NCI-H187 treated with DMSO at 0.1 percent for 48 hours (cell line): ENCODE measurements at regions not wholly inside any gene's neighbourhood (a gene's known extent, or its start where the extent isn't known, plus 50 kb on each side); places are given as distances from the start of the nearest gene placed in this dataset.

Source experiments
- DNase-seq: peaks from one replicate; lab custom pipeline; 2025; lab: John Stamatoyannopoulos, UW

DNA sequence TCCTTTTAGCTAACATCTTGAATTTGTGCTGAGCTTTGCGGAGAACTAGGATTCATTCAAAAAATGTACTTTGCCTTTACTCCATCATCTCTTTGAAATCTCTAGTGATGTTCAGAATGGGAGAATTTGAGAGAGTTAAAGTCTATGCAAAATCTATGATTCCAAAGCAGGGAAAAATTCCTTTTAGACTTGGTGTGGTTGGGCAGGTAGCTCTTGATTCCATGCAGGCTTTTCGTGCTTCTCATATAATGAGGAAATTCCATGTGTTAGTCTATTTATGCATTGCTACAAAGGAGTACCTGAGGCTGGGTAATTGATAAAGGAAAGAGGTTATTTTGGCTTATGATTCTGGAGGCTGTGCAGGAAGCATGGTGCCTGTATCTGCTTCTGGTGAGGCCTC is 258.9 kb upstream of the EPHA4 start:
- DNase-seq: no peak

DNA sequence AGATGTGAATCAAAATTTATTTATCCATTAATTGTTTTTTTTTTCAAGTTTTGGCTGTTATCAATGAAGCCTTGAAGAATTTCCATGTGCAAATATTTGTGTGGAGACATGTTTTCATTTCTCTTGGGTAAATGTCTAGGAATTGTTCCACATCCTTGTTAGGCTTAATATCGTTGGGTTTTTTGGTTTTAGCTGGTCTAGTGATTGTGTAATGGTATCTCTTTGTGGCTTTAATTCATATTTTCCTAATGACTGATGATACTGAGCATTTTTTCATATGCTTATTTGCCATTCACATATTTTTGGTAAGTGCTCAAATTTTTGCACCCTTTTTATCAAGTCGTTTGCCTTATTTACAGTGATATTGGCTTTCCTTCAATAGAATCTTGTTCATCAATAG is 250.3 kb upstream of the EPHA4 start:
- DNase-seq: no peak

DNA sequence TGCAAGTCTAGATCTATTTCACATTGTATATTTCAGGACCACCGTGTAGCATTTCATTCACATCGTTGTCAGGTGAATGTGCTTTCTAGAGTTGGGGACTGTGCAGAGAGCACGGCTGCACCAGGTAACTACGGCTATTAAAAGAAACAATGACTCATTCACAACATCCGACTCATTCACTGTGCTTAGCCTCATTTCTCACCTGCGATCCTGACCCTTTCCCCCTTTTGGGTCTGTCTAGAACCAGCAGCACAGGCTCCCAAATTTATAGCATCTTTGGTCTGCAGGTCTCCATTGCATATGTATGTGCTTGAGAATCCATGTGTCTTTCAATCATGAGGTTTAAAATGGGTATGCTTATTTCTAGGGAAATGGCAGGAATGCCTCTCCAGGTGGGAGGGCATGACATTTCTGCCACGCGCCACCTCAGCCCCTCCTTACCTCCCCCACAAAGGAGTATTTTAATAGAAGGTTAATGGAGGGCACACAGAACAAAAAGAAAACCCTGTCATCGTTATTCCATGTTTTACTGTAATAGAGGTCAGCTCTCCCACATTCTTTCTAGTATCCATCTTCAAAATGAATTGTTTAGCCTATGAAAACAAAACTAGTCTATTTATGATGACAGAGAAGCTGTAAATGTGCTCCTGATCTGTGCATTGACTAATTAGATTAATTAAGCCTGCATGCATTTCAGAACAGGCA is 246.7 kb upstream of the EPHA4 start:
- no peak for DNase-seq

DNA sequence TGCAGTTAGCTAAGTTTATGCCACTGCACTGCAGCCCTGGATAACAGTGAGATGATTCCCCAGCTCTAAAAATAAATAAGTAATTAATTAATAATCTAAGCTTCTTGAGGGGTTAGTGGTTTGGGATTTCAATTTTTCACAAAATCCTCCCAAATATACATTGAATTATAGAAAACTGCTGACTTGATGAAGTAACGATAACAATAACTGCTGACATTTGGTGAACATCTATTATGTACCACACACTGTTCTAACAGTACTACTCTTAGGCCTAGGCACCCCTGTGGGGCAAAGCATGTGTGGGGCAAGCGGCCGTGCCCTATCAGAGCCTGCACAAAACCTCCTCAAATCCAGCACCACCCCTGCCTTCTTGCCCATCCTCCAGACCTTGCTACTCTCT is 245.8 kb upstream of the EPHA4 start:
- no peak for DNase-seq

DNA sequence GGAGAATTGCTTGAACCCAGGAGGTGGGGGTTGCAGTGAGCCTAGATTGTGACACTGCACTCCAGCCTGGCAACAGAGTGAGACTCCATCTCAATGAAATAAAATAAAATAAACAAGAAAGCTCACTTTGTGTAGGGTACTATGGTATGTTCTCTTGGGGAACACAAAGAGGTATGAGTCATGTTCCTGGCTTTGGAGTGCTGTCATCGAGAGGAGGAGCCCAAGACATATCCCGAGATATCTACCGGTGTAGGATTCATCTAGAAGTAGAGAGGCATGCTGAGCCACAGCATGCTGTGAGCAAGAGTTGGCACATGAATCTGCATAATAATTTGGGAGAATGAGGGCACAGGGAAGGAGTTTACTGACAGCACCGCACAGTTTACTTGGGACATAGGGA is 244.9 kb upstream of the EPHA4 start:
- DNase-seq: no peak

DNA sequence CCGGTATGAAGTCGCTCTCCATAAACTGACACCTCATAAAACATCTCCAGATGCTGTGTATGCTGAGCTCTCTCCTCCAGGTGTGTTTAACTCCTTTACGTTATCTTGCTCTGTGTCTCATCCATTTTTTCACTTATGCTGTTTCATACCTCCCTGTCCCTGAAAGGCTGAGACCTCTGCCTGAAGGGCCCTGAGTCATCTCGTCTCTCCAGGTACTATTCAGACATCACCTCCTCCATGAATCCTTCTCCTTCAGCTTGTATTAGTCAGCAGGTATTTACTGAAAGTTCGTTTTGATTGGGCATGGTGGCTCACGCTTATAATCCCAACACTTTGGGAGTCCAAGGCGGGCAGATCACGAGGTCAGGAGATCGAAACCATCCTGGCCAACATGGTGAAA is 244.5 kb upstream of the EPHA4 start:
- no peak for DNase-seq

DNA sequence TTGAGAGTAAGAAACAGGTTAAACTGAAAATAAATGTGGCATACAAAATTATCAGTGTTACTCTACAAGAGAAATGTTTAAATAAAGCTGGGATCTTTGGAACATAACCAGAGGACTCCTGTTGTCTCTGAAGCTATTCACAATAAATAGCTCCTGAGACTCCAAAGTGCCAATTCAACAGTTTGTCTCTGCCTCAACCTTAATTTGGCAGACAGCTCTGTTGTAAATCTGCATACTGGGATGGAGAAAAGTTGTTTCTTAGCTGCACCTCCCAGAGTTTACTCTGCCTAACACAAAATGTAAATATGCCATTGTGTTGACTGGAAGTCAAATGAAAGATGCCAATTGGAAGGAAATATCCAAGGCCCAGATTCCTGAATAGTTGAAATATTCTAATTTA is 238.5 kb upstream of the EPHA4 start:
- no peak for DNase-seq

DNA sequence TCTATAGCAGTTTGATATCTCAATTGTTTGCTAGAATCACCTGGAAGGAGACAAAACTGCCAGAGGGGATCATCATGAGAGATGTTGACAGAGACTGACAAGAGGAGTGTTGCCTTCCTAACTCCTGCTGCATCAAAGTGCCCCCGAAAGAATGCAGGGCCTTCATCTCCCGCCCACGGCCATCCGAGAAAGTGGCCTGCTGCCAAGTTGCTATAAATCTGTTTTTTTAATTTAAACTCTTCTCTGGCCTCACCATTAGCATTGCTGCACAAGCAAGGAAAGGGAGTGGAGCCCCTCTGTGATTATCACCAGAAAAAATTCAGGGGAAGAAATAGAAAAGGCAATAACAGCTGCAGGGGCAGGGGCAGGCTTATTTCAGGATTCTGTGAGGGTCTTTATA is 238.1 kb upstream of the EPHA4 start:
- DNase-seq: no peak

DNA sequence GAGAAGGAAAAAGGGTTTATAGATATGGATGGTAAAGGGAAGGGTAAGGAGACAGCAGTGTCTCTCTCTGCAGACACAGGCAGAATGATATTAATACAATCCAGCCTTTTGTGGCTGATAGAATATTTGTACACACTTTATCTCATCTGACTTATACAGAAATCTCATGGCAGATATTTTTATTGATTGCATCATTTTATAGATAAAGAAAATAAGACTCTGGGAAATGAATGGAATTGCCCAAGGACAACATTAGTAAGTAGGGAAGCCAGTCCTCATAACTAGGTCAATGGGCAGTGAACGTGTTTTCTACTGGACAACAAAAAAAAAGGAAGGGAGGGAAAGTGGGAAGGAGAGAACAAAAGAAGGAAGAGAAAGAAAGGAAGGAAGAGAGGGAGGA is 236.4 kb upstream of the EPHA4 start:
- no peak for DNase-seq

DNA sequence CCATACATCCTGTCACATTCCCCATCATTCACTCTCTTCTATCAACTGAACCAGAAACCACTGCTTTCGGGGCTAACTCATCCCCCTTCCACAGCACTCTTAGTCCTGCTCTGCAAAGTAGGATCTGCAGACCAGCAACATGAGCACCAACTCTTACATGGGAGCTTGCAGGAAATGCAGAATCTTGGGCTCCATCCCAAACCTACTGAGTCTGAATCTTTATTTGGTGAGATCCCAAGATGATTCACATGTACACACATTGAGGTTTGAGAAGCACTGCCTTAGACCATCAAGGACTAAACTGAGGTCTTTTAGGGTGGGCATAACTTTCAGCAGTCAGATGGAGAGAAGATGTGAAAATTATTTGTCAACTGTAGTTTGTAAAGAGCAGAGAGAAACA is 235.6 kb upstream of the EPHA4 start:
- no peak for DNase-seq

DNA sequence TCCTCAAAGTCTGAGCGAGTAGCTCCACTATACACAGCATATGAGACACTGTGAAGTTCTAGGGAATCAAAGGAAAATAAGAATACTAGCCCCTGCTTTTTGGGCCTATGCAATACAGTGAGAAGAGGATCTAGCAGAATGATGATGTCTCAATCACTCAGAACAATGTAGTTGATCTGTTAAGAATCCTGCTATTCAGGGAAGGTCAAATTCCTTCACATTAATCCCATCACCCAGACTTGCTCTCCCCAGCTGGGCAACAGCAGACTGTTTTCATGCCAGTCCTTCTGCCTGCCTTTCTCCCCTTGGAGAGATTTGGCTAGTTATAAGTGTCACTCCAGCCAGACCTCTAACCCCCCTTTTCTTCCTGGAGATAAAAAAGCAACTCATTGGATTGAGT is 230.0 kb upstream of the EPHA4 start:
- no peak for DNase-seq

DNA sequence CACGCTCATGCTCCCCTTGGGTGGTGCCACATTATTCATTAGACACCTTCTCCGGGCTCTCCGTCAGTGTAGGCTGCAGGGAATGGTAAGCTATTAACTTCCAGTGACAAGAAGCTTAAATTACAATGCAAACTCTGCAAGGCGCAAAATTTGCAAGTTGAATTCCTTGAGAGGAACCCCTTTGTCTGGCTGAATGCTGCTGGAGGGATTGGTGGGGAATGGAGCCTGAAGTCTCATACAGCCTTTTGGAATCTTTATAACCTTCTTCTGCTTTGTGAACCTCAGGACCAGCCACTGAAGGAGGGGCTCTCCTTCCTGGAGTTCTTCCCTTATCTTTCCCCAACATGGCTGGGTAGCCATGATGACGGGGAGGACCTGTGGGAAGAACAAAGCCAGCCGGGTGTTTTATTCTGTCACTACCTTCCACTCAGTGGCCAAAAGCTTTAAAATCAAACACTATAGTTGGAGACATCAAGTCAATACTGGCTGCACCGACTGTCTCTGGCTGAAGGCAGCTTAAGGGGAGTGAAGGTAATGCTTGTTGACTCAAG is 220.9 kb upstream of the EPHA4 start:
- no peak for DNase-seq

DNA sequence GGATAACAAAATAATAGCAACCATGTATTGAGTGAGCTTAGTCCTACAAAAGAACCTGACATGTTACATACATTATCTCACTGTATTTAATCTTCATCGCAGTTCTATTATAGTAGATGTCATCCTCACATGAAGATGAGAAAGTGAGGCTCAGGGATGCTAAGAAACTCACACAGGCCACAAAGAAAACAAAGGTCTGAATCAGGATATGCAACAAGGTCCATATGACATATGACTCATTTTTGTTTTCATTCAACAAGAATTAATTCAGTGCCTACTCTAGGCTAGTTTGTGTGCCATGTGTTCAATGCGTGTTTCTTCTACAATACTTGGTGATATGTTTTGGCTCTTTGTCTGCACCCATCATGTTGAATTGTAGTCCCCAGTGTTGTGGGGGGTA is 219.7 kb upstream of the EPHA4 start:
- DNase-seq: no peak

DNA sequence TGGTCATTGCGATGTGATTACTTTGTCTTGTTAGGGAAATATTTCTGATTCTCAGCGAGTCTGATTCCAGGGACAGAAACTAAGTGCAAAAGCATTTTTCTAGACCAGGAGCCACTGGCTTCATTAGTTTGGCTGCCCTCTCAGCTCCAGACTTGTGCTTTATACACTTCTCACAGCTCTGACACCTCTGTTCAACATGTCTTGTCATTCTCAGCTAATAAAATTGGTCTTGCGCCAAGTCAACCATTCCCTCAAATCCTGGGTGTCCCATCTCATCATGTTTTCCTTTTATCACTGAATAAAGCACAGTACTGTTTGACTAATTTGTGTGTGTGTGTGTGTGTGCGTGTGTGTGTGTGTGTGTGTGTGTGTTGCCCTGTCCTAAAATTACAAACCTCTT is 215.5 kb upstream of the EPHA4 start:
- no peak for DNase-seq

DNA sequence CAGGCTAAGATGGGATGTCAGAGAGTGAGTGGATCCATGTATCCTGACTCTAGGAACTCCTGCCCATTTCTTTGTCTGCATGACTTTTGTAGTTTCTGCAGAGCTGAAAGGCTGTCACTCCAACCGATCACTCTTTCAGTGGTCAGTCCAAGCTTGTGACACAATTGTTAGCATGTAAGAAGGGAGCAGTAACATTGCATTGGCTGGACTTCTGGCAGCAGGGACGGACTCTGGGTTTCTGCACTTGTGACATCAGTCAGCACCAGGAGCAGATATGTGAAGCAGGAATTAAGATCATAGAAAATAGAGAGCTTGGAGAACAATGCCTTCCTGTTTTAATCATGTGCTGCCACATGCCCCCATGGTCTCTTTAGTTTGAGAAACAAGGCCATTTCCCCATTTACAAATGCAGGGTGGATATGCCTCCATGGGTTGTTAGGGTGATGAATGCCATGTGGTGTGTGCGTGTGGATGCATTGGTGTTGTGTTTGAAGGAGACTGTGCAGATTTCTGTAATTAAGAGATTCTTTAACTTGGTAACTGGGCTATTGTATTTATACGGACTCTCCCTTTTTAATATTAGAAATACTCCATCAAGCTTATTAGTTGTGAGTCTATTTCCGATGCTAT is 214.3 kb upstream of the EPHA4 start:
- DNase-seq: no peak

DNA sequence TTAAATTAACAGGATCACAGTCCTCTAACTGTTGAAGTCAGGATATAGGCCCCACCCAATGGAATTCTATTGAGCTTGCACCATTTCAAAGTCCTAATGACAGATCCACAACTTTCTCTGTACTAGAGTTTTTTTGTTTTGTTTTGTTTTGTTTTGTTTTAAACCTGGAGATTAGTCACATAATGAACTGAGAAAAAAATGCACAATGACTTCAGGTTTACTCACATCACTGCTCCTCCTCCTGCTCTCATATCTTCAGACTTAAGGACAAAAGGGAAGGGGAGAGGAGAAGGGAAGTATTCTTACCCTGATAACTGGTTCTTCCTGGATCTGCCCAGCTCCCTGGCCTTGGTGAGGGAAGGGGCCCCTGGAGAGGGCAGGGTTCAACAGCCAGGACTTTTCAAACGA is 208.2 kb upstream of the EPHA4 start:
- DNase-seq: no peak

DNA sequence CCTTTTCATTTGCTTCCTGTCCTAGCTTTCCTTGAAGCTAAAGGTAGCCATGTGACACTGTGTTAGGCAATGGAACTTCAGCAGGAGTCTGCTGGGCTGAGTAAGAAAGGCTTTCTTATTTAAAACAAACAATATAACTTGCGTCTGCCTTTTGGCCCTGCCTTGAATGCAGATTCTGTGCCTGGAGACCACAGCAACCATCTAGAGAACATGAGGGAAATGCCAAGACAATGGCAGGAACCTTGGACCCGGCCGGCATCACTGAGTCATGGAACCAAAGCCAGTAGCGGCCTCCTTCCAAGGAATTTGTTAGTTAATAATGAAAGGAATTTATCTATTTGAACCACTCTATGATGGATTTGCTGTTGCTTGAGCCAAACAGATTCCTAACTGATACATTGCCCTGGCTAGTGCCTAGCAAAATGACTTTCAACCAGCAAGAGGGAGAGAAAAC is 207.5 kb upstream of the EPHA4 start:
- no peak for DNase-seq

DNA sequence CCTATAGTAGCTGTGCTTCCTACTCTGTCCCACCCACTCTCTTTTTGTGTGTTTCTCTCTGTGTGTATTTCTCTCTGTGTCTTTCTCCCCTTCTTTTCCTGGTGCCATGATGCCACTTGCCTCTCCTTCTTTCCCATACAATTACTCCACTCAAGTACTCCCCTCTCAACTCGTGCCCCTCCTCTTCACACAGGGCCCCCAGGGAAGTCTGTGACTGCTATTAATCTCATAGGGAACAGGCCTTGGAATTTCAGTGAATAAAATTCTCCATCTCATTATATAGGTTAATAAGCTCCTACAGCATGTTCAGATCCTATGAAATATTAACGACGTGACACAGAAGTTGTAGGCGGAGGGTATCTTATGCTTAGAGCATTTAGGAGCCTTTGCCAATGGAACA is 205.9 kb upstream of the EPHA4 start:
- no peak for DNase-seq

DNA sequence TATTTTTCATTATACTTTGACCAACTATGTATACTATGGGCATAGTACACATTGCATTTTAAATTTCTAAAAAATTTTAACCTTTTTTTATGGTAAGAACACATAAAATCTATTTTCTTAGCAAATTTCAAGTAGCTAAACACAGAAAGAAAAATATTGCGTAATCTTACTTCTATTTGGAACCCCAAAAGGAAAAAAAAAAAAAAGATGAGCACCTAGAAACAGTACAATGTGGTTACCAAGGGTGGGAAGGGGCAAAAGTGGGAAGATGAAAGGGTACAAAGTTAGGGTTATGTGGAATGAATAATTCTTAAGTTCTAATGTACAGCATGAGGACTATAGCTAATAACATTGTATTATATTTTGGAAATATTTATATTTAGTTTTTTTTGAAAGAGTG is 205.0 kb upstream of the EPHA4 start:
- no peak for DNase-seq

DNA sequence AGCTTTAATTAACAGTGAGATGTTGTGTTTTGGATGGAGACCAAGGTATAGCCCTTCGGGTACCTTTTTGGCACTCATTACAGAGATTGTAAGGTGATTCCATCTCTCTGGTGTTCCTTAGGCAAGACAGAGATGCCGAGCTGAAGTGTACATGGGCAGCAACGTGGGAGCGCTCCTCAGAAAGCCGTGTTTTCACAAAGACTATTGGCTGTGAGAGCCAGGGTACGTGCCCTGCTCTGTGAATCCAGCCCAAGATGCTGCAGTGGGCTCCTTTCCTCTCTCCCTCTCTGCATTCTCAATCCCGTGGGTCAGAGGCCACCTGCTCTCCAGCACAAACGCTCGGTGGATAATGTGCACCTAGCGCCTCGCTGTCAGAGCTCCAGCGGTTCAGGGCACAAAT is 203.0 kb upstream of the EPHA4 start:
- no peak for DNase-seq

DNA sequence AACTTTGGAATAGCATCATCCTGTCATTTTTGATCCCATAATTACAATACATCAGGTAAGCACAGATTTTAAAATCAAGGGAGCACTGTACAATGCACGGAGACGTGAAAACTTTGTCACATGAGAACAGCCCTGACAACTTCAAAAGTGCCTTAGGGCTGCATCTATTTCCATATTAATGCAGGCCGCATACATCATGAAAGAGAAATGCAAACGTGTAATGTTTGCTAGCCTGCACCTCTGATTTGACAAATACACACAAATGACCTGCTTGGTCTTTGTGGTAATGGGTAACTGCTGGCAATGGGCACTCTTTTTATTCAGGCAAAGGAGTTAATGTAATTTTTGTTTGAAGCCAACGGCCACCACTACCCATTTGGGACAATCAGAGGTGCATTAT is 202.0 kb upstream of the EPHA4 start:
- DNase-seq: no peak

DNA sequence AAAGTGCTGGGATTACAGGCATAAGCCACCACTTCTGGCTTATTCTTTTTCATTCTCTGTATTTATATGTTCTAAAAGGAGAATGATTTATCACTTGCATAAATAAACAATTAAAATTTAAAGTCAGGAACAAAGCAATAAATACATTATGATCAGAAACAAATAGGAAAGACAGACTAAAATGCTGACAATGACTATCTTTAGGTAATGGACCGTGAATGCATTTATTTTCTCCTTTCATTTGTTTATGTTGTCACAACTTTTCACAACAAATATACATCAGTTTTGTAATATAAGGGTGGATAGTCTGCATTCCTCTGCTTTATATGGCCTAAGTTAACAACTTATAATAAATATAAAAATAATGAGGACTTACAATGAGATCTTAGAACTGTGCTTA is 199.2 kb upstream of the EPHA4 start:
- no peak for DNase-seq

DNA sequence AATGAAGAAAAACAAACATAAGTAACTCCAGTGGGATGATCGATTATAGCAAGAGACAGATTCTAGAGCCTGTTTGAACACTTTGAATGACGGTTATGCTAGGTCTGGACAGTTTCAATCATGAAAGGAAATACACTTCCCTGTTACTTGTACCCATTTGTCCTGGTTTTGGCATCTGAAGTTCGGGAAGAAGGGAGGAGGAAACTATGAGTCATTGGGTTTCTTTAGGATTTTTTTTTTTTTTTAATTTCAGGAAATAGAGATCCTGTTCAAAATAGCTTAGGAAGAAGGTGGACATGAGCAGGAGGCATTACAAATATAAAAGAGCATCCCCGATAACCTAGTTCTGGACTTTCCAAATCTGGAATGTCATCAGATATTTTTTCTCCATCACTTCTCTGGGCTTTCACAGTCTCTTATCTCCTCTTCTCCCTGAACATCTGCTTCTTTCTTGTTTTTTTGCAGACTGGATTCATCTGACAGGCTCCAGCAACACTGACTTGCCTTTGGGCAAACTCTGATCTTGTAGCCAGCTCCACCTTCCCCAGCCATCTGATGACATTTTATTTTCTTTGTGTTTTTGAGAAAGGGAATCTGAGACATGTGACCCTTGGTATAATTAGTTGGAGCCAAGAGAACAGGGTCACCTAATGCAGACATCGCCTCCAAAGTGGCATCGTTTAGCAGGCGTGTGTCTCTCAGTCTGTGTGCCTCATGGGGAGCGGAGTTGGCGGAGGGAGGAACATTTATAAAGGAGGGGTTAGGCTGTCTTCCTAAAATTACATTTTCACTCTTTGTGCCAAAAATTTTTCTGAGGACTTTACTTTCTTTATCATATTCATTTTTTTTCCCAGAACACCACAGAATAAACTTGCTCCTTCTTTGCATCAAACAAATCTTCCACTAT is 195.3 kb upstream of the EPHA4 start:
- no peak for DNase-seq
